Trophoblast cell (in vitro differentiated cells and primary cell): ENCODE measurements at regions not wholly inside any gene's neighbourhood (a gene's known extent, or its start where the extent isn't known, plus 50 kb on each side); places are given as distances from the start of the nearest gene placed in this dataset.

ENCODE experiments used
- DNase-seq, 2 donors: peaks; one replicate each; pipeline ENCODE4 v3.0.0-alpha.2; 2016
- H2AFZ ChIP-seq: 2 replicates; pipeline ENCODE4 v1.6.1; 2013; ENCODE audit warnings: low read length, moderate library complexity, mild to moderate bottlenecking; ENCODE audit not compliant: insufficient read depth, poor library complexity
- H2AK5ac ChIP-seq: 2 replicates; pipeline ENCODE4 v1.6.1; 2013; ENCODE audit warnings: mild to moderate bottlenecking, low read length
- H2BK120ac ChIP-seq: 2 replicates; pipeline ENCODE4 v1.6.1; 2013; ENCODE audit warnings: low read length, mild to moderate bottlenecking, moderate library complexity; ENCODE audit not compliant: insufficient read depth, poor library complexity
- H2BK12ac ChIP-seq: 2 replicates; pipeline ENCODE4 v1.6.1; 2013; ENCODE audit warnings: mild to moderate bottlenecking, low read length, moderate library complexity
- H2BK5ac ChIP-seq: 2 replicates; pipeline ENCODE4 v1.6.1; 2013; ENCODE audit warnings: low read length, low read depth, moderate library complexity, mild to moderate bottlenecking; ENCODE audit not compliant: poor library complexity
- H3K14ac ChIP-seq: 2 replicates; pipeline ENCODE4 v1.6.1; 2013; ENCODE audit warnings: mild to moderate bottlenecking, low read length
- H3K18ac ChIP-seq: 2 replicates; pipeline ENCODE4 v1.6.1; 2013; ENCODE audit warnings: mild to moderate bottlenecking, low read length
- H3K23ac ChIP-seq: 2 replicates; pipeline ENCODE4 v1.6.1; 2013; ENCODE audit warnings: low read length
- H3K27ac ChIP-seq: 2 replicates; pipeline ENCODE4 v1.5.1; 2013; ENCODE audit warnings: low read depth, mild to moderate bottlenecking, inconsistent platforms, low read length, moderate library complexity
- H3K27me3 ChIP-seq: 2 replicates; pipeline ENCODE4 v1.6.1; 2013; ENCODE audit warnings: inconsistent platforms, mild to moderate bottlenecking, low read length, moderate library complexity; ENCODE audit not compliant: insufficient read depth
- H3K36me3 ChIP-seq, 2 experiments: 1 replicate in 1 of 2; 2 replicates in 1 of 2; pipeline ENCODE4 v1.6.1; 2013; ENCODE audit warnings: low read length in 2 of 2, mild to moderate bottlenecking in 2 of 2, moderate library complexity in 1 of 2; ENCODE audit not compliant: insufficient read depth in 2 of 2, control insufficient read depth in 1 of 2
- H3K4ac ChIP-seq: 2 replicates; pipeline ENCODE4 v1.6.1; 2013; ENCODE audit warnings: low read depth, mild to moderate bottlenecking, low read length, moderate library complexity
- H3K4me1 ChIP-seq, 2 experiments: 1 replicate in 1 of 2; 2 replicates in 1 of 2; pipeline ENCODE4 v1.6.1; 2013; ENCODE audit warnings: low read length in 2 of 2, mild to moderate bottlenecking in 2 of 2, moderate library complexity in 1 of 2; ENCODE audit not compliant: insufficient read depth in 2 of 2, control insufficient read depth in 1 of 2
- H3K4me2 ChIP-seq: 2 replicates; pipeline ENCODE4 v1.6.1; 2013; ENCODE audit warnings: inconsistent platforms, mild to moderate bottlenecking, low read length, moderate library complexity
- H3K4me3 ChIP-seq: 2 replicates; pipeline ENCODE4 v1.5.1; 2013; ENCODE audit warnings: mild to moderate bottlenecking, low read depth, low read length, inconsistent platforms
- H3K79me1 ChIP-seq: one replicate; pipeline ENCODE4 v1.6.1; 2013; ENCODE audit warnings: low read length
- H3K79me2 ChIP-seq: 2 replicates; pipeline ENCODE4 v1.6.1; 2013; ENCODE audit warnings: low read length, mild to moderate bottlenecking; ENCODE audit not compliant: control insufficient read depth, insufficient read depth, poor library complexity
- H3K9ac ChIP-seq: 2 replicates; pipeline ENCODE4 v1.6.1; 2013; ENCODE audit warnings: mild to moderate bottlenecking, low read length
- H3K9me3 ChIP-seq: 2 replicates; pipeline ENCODE4 v1.6.1; 2013; ENCODE audit warnings: low read depth, mild to moderate bottlenecking, control low read depth, inconsistent platforms, low read length; ENCODE audit not compliant: insufficient read depth
- H4K12ac ChIP-seq: 2 replicates; pipeline ENCODE4 v1.6.1; 2013; ENCODE audit warnings: low read depth, mild to moderate bottlenecking, low read length, moderate library complexity
- H4K8ac ChIP-seq: 2 replicates; pipeline ENCODE4 v1.6.1; 2013; ENCODE audit warnings: low read depth, mild to moderate bottlenecking, low read length, moderate library complexity
- H4K91ac ChIP-seq: one replicate; pipeline ENCODE4 v1.6.1; 2013; ENCODE audit warnings: low read depth, mild to moderate bottlenecking, low read length, moderate library complexity
- WGBS: extraction: QIAGEN DNeasy Blood & Tissue Kit; methylation state at CpG from one replicate; pipeline ENCODE4 v1.1.7; 2013; ENCODE audit warnings: missing lambda C conversion rate; ENCODE audit not compliant: insufficient read length, insufficient coverage; ENCODE audit errors: extremely low coverage; 5-methylcytosine and 5-hydroxymethylcytosine counted together

- H3K79me2 ChIP-seq, result no peaks in the 10 kb centered on the region
- no peak overlapping the region for H3K4me2 ChIP-seq
- H3K18ac ChIP-seq, result no peak overlapping the region
- DNase-seq, result no peak
- H2AK5ac ChIP-seq, result no peak overlapping the region
- no peak overlapping the region for H2BK5ac ChIP-seq
- H4K8ac ChIP-seq, result no peak overlapping the region
- H3K36me3 ChIP-seq, result no peaks in the 10 kb centered on the region
- no peak overlapping the region for H4K91ac ChIP-seq
- no peak overlapping the region for H3K4ac ChIP-seq
- no peak overlapping the region for H3K27ac ChIP-seq
- no peak overlapping the region for H2BK12ac ChIP-seq
- no peak overlapping the region for H2BK120ac ChIP-seq
- no peak overlapping the region for H2AFZ ChIP-seq
- no peaks in the 10 kb centered on the region for H3K4me1 ChIP-seq
- H3K9ac ChIP-seq, result no peak overlapping the region
- no peak overlapping the region for H3K4me3 ChIP-seq
- no peak overlapping the region for H3K23ac ChIP-seq
- H3K9me3 ChIP-seq, result peaks cover 9% of the 10 kb centered on the region
- H3K14ac ChIP-seq, result no peak overlapping the region
- no peak overlapping the region for H4K12ac ChIP-seq
- no peaks in the 10 kb centered on the region for H3K27me3 ChIP-seq
- H3K79me1 ChIP-seq, result no peaks in the 10 kb centered on the region
These were observed 61.8 kb downstream of the SDR9C7 start for GRCh38 chr12:56872366-56872765.

DNA sequence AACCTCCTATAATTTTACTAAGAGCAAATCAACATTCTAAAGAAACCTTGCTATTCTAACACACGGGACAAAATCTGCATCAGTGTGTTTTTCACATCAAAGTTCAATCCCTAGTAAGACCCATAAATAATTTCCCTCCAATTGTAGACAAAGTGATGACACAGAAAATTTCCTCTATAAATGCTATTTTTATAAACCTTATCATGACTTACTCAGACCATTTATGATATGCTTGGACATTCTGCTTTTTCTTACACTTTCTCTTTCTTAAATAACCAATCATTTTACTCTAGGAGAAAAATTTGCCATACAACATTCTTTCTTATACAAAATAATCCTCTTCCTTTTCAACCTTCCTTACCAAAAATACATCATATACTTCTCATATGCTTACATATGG lies 67.0 kb downstream of the SDR9C7 start:
- Histone ChIP-seq H3K27me3 (no peaks in the 10 kb centered on the region), H3K79me2 (no peaks in the 10 kb centered on the region), H2AFZ (no peak overlapping the region), H3K9ac (no peak overlapping the region), H2AK5ac (no peak overlapping the region), H3K36me3 (no peaks in the 10 kb centered on the region), H3K27ac (no peak overlapping the region), H3K79me1 (no peaks in the 10 kb centered on the region), H4K91ac (no peak overlapping the region), H3K4me3 (no peak overlapping the region), H2BK12ac (no peak overlapping the region), H3K23ac (no peak overlapping the region), H4K8ac (no peak overlapping the region), H2BK120ac (no peak overlapping the region), H3K4me2 (no peak overlapping the region), H3K9me3 (peaks cover 21% of the 10 kb centered on the region), H4K12ac (no peak overlapping the region), H3K18ac (no peak overlapping the region), H3K4ac (no peak overlapping the region), H2BK5ac (no peak overlapping the region), H3K14ac (no peak overlapping the region), H3K4me1 (no peaks in the 10 kb centered on the region)
- DNase-seq, result no peak
- WGBS, result no CpG with 5 or more reads among the region's 1 CpG

DNA sequence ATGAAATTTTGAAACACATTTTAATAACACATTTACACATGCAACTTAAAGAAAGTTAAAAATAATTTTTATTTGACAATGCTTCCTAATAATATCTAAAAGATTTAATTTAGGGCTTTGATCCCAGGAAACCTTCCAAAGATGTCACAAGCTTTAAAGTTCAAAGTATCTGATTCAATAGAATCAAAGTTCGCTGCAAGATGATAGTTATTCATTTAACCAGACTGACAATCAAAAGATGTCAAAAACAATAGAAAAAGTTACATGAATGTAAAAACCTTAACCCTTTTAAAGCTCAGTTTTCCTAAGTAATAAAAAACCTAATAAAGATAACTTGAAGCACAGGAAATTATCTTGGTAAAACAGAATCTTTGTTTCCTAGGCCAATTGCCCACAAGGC lies 67.7 kb downstream of the SDR9C7 start:
- Histone ChIP-seq H4K8ac (no peak overlapping the region), H3K27ac (no peak overlapping the region), H3K36me3 (no peaks in the 10 kb centered on the region), H4K12ac (no peak overlapping the region), H3K9ac (no peak overlapping the region), H2BK5ac (no peak overlapping the region), H3K4ac (no peak overlapping the region), H3K9me3 (peaks cover 19% of the 10 kb centered on the region), H3K79me1 (no peaks in the 10 kb centered on the region), H2BK120ac (no peak overlapping the region), H4K91ac (no peak overlapping the region), H3K4me1 (no peaks in the 10 kb centered on the region), H3K79me2 (no peaks in the 10 kb centered on the region), H3K4me3 (no peak overlapping the region), H3K27me3 (no peaks in the 10 kb centered on the region), H2BK12ac (no peak overlapping the region), H3K4me2 (no peak overlapping the region), H3K23ac (no peak overlapping the region), H3K14ac (no peak overlapping the region), H2AFZ (no peak overlapping the region), H2AK5ac (no peak overlapping the region), H3K18ac (no peak overlapping the region)
- no CpG with 5 or more reads among the region's 1 CpG for WGBS
- DNase-seq, result no peak

DNA sequence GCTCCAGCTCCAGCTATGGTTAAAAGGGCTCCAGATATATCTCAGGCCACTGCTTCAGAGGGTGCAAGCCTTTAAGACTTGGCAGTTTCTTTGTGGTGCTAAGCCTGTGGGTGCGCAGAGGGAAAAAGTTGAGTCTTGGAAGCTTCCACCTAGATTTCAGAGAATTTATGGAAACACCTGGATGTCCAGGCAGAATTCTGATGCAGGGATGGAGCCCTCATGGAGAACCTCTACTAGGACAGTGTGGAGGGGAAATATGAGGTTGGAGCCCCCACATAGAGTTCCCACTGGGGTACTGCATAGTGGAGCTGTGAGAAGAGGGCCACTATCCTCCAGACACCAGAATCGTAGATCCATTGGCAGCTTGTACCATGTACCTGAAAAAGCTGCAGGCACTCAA lies 69.9 kb downstream of the SDR9C7 start:
- no peaks in the 10 kb centered on the region for H3K4me1 ChIP-seq
- H4K12ac ChIP-seq, result no peak overlapping the region
- no peak overlapping the region for H2AK5ac ChIP-seq
- H4K8ac ChIP-seq, result no peak overlapping the region
- no peak overlapping the region for H3K9ac ChIP-seq
- peaks cover 15% of the 10 kb centered on the region for H3K9me3 ChIP-seq
- no peak overlapping the region for H2BK5ac ChIP-seq
- H2AFZ ChIP-seq, result no peak overlapping the region
- no peaks in the 10 kb centered on the region for H3K27me3 ChIP-seq
- no peak overlapping the region for H3K23ac ChIP-seq
- no peak overlapping the region for H4K91ac ChIP-seq
- no peaks in the 10 kb centered on the region for H3K79me1 ChIP-seq
- no peaks in the 10 kb centered on the region for H3K79me2 ChIP-seq
- H2BK12ac ChIP-seq, result no peak overlapping the region
- no CpG with 5 or more reads among the region's 2 CpGs for WGBS
- DNase-seq, result no peak
- H3K27ac ChIP-seq, result no peak overlapping the region
- H3K14ac ChIP-seq, result no peak overlapping the region
- no peak overlapping the region for H3K4me2 ChIP-seq
- no peak overlapping the region for H3K4me3 ChIP-seq
- no peak overlapping the region for H3K4ac ChIP-seq
- H3K18ac ChIP-seq, result no peak overlapping the region
- no peak overlapping the region for H2BK120ac ChIP-seq
- H3K36me3 ChIP-seq, result no peaks in the 10 kb centered on the region

GRCh38 chr12:56863789-56864188 lies 70.4 kb downstream of the SDR9C7 start:
- Histone ChIP-seq H2BK120ac (no peak overlapping the region), H3K79me1 (no peaks in the 10 kb centered on the region), H3K79me2 (no peaks in the 10 kb centered on the region), H3K27ac (no peak overlapping the region), H2AFZ (no peak overlapping the region), H3K18ac (no peak overlapping the region), H2BK5ac (no peak overlapping the region), H3K4me2 (no peak overlapping the region), H3K23ac (no peak overlapping the region), H4K12ac (no peak overlapping the region), H2AK5ac (no peak overlapping the region), H3K4ac (no peak overlapping the region), H3K4me1 (no peaks in the 10 kb centered on the region), H4K8ac (no peak overlapping the region), H3K14ac (no peak overlapping the region), H4K91ac (no peak overlapping the region), H3K27me3 (no peaks in the 10 kb centered on the region), H3K4me3 (no peak overlapping the region), H2BK12ac (no peak overlapping the region), H3K36me3 (no peaks in the 10 kb centered on the region), H3K9me3 (peaks cover 14% of the 10 kb centered on the region), H3K9ac (no peak overlapping the region)
- DNase-seq, result no peak
